Right lobe of liver (tissue), 4 donors: ENCODE measurements at regions not wholly inside any gene's neighbourhood (a gene's known extent, or its start where the extent isn't known, plus 50 kb on each side); places are given as distances from the start of the nearest gene placed in this dataset.

Experiments
- POLR2A ChIP-seq: fragments of 450-650 bp; IDR thresholded peaks from one replicate; pipeline ENCODE4 v1.6.1; 2017; ENCODE audit warnings: antibody characterized with exemption, mild to moderate bottlenecking
- TF ChIP-seq, protein P1 (sequence below), 4 donors: fragments of 200-600 bp in 3 of 4; fragments of 450-650 bp in 1 of 4; IDR thresholded peaks; one replicate each; pipeline versions ENCODE4 v1.5.1 to v1.8.0; 2016 to 2022; ENCODE audit warnings: antibody characterized with exemption in 4 of 4, mild to moderate bottlenecking in 2 of 4
- donor health status: DM: no; HTN: no; CAD: no.
- donor health status: DM: no; HTN: no; CAD: no.
- donor health status: DM: no; HTN: yes; CAD: no.

DNA sequence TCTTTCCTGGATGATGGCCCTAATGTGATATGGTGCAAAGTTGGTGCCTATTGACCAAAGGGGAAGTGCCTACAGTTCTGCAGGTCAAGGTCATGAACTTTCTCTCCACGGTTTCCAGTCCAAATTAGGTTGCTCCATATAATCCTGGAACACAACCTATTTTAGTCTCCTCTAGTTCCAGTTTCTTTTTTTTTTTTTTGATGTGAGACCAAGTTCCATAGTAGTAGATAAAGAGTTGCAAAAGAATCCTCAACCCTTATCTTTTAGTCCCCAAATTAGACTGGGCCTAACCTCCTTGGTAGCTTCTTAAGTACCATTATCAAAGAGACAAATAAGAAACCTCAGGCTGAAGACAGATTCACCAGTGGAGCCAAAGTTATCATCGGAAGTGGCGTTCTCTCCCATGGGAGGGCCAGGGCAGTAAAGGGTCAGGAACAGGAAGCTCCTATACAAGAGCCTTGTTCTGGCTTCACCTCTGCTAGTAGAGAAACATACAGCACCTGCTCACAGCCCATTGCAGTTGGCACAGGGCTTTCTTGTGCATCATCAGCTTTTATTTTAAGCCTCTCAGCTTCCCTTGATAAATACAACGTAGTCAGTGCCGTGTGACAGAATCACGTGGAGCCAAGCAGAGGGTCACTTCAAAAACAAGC lies 132.2 kb upstream of the RREB1 start:
- TF ChIP-seq, protein P1, sequence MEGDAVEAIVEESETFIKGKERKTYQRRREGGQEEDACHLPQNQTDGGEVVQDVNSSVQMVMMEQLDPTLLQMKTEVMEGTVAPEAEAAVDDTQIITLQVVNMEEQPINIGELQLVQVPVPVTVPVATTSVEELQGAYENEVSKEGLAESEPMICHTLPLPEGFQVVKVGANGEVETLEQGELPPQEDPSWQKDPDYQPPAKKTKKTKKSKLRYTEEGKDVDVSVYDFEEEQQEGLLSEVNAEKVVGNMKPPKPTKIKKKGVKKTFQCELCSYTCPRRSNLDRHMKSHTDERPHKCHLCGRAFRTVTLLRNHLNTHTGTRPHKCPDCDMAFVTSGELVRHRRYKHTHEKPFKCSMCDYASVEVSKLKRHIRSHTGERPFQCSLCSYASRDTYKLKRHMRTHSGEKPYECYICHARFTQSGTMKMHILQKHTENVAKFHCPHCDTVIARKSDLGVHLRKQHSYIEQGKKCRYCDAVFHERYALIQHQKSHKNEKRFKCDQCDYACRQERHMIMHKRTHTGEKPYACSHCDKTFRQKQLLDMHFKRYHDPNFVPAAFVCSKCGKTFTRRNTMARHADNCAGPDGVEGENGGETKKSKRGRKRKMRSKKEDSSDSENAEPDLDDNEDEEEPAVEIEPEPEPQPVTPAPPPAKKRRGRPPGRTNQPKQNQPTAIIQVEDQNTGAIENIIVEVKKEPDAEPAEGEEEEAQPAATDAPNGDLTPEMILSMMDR (IDR thresholded peaks at IDR 0.05), result no peak
- TF ChIP-seq POLR2A, result no peak
